IPS-NIHi7 (cell line): ENCODE measurements at regions not wholly inside any gene's neighbourhood (a gene's known extent, or its start where the extent isn't known, plus 50 kb on each side); places are given as distances from the start of the nearest gene placed in this dataset.
"Not testable (repeated sequence)": the region's sequence is repeated elsewhere in the genome, so short reads cannot be mapped to it uniquely, and the experiment has no call there.

Experiments
- DNase-seq: peaks from one replicate; pipeline ENCODE4 v3.0.0; 2012; ENCODE audit warnings: mixed read lengths; ENCODE audit errors: extremely low spot score

DNA sequence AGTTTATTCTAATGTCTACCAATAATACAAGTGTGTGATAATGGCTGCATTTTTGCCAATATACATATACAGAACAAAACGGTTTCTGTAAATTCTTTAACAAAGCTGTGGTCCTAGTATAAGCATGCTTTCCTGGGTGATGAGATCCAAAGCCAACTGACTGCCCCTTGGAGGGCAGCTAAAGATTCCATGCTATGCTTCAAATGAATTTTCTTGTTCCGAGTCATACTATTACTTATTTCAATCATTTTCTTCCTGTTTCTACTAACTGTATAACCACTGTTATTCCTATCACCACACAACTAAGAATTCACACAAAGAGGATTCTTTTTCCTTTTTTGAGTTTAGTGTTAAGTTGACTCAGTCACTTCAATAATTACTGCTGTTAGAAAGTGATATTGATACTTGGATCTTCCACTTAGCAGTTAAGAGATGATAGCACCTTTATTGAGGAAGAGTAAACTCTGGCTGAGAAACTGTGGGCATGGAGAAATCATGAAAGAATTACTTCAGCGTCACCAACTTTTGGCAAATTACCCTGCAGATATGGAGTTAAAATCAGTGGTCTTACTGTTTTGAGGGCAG lies 197.5 kb downstream of the ARL4A start:
- no peak for DNase-seq

GRCh38 chr7:12888717-12889116 lies 201.3 kb downstream of the ARL4A start:
- DNase-seq, result no peak

- DNase-seq, result no peak
Measured at GRCh38 chr7:12889391-12889790, 202.0 kb downstream of the ARL4A start.

GRCh38 chr7:12890586-12890985 lies 203.2 kb downstream of the ARL4A start:
- no peak for DNase-seq

DNA sequence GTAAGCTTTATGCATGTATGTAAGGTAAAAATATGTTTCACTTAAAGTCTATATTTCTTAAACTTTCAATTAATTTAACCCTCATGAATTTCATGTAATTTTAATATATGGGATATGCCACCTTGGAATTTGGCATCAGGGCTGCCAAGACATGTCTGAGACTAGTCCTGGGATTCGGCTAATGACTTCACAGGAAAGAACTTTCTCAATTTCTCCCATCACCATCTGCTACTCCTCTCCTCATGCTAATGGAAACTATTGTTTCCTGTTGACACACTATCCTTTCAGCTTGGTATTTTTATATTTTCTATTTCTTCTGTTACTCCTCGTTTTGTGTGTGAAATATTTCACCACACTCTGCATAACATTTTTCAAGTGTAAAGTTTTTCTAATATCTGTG lies 205.9 kb downstream of the ARL4A start:
- no peak for DNase-seq

GRCh38 chr7:12895296-12895695 lies 207.9 kb downstream of the ARL4A start:
- no peak for DNase-seq

- no peak for DNase-seq
Measured at GRCh38 chr7:12896316-12896715, 208.9 kb downstream of the ARL4A start.

DNA sequence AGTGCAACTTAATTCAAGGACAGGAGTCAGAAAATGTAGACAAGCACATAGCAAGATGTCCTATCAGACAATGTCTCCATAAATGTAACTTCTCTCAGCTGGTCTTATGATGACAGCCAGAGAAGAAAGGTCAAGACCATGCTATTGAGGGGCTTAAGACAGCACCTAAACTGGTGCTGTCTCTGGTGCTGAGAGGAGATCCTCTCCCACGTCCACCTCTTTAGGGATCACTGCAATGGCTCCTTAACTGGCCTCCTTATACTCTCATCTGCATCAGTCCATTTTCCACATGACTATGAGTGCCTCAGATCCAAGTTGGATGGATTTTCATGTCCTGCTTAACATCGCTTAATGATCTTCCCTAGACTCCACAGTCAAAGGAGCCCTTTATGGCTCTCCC lies 210.6 kb downstream of the ARL4A start:
- DNase-seq, result peak; percentile 24

DNA sequence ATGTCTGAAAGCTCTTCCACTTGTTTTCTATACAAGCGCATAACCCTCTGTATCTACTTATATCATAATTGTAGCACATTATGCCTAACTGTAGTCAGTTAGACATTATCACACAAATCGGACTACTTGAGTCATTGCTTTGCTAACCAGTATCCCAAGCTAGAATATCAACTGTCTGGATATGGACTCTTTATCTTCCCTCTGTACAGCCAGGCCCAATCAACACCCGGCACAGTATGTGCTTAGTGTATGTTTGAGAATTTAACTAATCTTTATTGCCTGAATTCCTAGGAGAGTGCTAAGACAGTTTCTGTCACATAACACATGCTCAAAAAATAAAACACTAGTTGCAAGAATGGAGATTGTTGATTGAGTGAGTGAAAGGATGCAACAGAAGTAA lies 211.2 kb downstream of the ARL4A start:
- DNase-seq, result no peak

GRCh38 chr7:12905671-12906070 lies 218.2 kb downstream of the ARL4A start:
- no peak for DNase-seq

- DNase-seq, result no peak
Measured at GRCh38 chr7:12907774-12908173, 220.3 kb downstream of the ARL4A start.

DNA sequence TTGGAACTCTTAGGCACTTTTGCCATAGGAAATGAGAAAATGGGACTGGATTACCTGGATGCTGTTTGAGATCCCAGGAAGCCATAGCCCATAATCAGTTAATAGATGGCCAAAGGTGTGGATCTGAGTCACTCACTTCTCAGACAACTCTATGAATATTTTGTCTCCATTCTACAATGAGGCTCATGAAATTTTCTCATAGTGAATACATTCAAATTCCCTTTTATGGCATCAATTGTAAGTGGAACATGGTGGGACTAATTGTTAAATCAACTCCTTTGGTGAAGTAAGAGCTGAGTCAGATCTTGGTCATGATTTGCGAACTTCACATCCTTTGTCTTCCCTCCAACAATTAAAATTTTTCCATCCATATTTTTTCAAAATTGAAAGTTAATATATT lies 222.1 kb downstream of the ARL4A start:
- no peak for DNase-seq

DNA sequence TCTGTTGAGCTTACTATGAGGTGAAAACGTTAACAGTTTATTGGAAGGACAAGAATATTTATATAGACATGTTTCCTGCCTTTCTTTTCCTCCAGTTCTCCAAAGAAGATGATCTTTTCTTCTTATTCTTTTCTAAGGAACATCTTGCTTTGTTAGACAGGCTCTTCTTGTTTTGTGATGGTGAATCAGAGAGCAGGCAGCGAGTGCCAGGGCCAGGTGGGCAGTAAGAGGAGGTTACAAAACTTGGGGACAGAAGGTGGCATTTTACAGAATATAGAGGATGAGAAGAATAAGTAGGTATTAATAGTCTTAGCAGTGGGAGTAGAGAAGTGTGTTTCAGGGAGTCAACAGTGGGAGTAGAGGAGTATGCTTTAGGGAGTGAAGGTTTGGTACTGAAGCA lies 223.6 kb downstream of the ARL4A start:
- no peak for DNase-seq

DNA sequence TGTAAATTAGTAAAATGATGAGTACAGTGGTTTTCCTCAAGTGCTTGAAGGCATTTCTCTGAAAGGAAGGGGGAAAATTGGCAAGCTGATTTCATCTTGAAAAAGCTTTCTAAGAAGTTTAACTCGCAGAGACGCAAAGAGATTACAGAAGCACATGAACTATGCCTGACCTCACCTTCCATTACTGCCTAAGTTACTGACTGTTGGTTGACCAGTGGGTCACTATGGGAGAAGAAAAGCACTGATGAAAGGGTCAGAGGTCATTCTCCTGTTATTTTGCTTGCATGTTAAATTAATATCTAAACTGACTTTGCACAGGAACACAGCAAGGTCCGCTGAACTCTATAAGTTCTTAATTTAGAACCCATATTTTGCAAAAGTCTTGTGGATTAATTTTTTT lies 225.6 kb downstream of the ARL4A start:
- no peak for DNase-seq

DNA sequence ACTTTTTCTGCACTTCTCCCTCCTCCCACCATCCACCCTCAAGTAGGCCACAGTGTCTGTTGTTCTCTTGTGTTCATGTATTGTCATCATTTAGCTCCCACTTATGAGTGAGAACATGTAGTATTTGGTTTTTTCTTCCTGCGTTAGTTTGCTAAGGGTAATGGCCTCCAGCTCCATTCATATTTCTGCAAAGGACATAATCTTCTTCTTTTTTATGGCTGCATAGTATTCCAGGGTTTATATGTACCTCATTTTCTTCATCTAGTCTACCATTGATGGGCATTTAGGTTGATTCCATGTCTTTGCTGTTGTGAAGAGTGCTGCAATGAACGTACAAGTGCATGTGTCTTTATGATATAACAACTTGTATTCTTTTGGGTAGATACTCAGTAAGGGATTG lies 230.4 kb downstream of the ARL4A start:
- no peak for DNase-seq

- no peak for DNase-seq
Measured at GRCh38 chr7:12921751-12922345, 234.4 kb downstream of the ARL4A start.

DNA sequence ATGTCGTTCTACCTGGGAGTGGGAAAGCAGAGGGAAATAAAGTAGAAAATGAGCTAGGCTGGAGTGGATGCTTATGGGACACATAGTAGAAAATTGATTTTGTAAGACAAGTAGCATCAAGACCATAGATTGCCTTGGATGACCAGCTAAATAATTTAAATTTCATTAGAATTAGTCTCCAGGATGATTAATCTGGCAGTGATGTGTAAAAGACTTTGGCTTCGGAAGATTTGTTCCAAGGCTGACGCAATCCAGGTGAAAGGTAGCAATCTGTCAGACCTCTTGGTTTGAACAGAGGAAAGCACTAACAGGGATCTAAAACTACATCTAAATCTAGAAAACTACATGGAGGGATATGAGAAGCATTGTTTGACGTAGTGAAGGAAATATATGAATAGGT lies 236.5 kb downstream of the ARL4A start:
- DNase-seq, result no peak

DNA sequence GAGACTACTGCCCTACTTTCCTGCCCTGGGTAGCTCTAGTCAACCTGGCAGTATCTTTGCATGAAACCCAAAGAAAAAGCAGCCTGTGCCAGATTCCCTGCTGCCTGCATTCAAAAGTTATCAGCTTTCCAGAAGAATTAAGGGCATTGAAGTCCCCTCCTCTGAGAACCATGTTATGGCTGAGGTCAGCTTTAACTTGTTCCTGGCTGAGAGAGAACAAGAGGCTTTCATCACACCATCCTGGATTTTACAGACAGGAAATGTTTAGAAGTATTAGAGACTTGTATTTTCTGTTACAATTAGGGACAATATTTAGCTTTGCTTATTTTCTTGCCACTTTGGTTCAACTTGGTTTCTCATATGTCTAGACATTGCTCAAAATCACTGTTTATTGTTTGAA lies 238.8 kb downstream of the ARL4A start:
- no peak for DNase-seq

DNA sequence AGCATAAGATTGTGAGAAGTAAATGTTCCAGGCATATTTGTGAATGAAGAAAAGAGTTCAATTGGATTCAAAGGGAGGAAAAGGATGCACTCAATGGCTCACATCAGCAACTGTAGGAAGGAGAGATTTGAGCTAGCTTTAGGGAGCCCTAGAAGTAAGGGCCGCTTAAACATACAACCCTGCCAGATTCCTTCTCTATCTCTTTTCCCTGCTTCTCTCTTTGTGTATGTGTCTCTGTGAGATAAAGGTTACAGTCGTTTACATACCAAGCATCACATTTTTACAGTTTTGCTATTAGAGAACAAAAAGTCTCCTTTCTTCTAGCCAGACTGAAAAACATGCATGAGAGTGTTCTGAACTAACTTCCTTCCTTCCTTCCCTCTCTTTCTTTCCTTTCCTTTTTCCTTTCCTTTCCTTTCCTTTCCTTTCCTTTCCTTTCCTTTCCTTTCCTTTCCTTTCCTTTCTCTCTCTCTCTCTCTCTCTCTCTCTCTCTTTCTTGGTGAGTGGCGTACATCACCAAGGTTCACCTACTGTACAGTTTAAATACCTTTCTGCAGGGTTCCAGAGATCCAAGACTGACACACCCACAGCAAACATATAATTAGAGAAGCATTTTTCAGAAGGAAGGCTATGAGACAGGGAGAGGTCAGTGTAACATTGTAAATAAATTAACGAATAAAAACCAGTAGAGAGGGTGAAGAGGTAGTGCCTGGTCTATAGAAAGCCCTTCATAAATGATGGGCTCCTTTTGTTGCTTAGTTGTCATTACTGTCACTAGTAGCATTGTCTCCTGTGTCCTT lies 240.4 kb downstream of the ARL4A start:
- no peak for DNase-seq

DNA sequence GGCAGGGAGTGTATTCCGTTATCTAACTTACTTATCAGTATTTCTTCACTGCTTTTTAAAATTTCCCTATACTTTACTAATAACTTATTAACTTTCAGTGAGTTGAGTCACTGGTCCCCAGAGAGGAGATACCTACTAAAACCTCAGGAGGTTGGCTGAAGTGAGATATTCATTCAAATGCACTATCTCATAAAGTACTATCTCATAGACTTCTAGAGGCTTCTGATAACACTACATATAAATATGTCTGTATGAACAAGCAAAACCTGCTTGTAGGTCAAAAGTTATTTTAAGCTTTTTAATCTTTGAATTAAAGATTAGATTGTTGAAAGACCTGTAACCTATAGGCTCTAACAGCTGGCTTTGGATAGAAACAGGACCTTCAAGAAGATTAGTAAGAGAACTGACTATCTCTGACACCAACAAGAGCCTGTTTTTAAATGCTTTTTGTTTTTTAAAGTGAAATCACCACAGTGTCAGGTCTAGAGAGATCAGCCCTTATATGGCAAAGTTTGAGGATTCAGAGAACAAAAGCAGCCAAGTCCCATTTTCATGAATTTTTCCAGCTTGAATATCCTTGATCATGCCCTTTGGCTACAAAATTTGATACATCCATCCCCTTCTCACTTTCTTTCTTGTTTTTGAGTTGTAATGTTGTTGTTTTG lies 242.2 kb downstream of the ARL4A start:
- no peak for DNase-seq

GRCh38 chr7:12930534-12930933 lies 243.1 kb downstream of the ARL4A start:
- no peak for DNase-seq

DNA sequence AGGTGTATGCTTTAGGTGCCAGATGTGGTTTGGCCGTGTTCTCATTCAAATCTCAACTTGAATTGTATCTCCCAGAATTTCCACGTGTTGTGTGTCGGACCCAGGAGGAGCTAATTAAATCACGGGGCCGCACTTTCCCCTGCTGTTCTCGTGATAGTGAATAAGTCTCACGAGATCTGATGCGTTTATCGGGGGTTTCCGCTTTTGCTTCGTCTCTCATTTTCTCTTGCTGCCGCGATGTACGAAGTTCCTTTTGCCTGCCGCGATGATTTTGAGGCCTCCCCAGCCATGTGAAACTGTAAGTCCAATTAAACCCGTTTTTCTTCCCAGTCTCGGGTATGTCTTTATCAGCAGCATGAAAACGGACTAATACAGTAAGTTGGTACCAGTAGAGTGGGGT lies 244.0 kb downstream of the ARL4A start:
- DNase-seq, result not testable (repeated sequence)

DNA sequence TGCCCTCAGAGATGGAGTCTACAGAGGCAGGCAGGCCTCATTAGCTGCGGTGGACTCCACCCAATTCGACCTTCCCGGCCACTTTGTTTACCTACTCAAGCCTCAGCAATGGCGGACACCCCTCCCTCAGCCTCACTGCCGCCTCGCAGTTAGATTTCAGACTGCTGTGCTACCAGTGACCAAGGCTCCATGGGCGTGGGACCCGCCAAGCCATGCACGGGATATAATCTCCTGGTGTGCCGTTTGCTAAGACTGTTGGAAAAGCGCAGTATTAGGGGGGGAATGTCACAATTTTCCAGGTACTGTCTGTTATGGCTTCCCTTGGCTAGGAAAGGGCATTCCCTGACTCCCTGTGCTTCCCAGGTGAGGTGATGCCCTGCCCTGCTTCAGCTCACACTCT lies 252.3 kb downstream of the ARL4A start:
- DNase-seq, result no peak
